ENCODE measurements at regions not wholly inside any gene's neighbourhood (a gene's known extent, or its start where the extent isn't known, plus 50 kb on each side); places are given as distances from the start of the nearest gene placed in this dataset.
"Not testable (repeated sequence)": the region's sequence is repeated elsewhere in the genome, so short reads cannot be mapped to it uniquely, and the experiment has no call there.

- DNase-seq, result no peak
Observed at GRCh38 chr15:36432161-36432560, 147.3 kb upstream of the CDIN1 start.

GRCh38 chr15:36434177-36434576 lies 145.2 kb upstream of the CDIN1 start:
- no peak for DNase-seq

- no peak for DNase-seq
Observed at GRCh38 chr15:36438499-36438898, 140.9 kb upstream of the CDIN1 start.

- no peak for DNase-seq
Observed at GRCh38 chr15:36447373-36447772, 132.1 kb upstream of the CDIN1 start.

GRCh38 chr15:36448418-36448817 lies 131.0 kb upstream of the CDIN1 start:
- DNase-seq, result no peak

- DNase-seq, result no peak
Observed at GRCh38 chr15:36449084-36449661, 130.3 kb upstream of the CDIN1 start.

DNA sequence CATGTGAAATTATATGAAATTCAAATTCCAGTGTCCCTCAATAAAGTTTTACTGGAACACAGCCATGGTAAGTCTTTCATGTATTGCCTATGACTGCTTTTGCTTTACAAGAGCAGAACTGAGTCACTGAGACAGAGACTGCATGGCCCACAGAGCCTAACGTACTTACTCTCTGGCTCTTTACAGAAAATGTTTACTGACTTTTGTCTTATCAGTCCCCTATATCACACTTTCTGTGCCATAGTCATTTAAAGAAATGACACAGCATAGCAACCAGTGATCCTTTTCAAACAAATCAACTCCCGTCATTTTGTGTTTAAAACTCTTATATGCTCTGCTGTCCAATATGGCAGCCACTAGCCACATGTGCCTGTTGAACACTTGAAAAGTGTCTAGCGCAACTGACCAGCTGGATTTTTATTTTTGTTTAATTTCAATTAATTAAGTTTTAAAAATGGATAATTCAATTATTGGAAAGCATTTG lies 129.7 kb upstream of the CDIN1 start:
- no peak for DNase-seq

GRCh38 chr15:36454244-36454643 lies 125.2 kb upstream of the CDIN1 start:
- not testable (repeated sequence) for DNase-seq

DNA sequence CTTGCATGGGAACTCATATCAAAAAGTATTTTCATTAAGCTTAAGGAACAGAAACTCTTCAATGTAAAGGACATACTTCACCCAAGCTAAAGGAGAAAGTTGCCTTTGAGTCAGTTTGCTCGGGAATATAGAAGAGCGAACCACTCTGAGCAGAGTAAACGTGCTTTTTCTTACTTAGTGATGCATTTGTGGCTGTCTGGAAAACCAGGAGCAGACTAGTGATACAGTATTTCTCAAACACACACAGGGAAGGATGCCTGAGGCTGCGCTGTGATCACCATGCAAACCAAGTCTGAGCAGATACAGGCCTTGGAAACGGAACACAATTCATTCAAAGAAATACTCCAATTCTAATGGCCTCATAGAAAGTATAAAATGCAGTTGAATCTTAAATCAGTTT lies 121.0 kb upstream of the CDIN1 start:
- DNase-seq, result no peak

DNA sequence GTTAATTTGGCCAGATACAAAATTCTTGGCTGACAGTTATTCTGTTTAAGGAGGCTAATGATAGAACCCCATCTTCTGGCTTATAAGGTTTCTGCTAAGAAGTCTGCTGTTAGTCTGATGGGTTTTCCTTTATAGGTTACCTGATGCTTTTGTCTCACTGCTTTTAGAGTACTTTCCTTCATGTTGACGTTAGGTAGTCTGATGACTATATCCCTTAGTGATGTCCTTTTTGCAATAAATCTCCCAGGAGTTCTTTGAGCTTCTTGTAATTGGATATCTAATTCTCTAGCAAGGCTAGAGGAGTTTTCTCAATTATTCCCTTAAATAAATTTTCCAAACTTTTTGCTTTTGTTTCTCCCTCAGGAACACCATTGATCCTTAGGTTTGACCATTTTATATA lies 114.1 kb upstream of the CDIN1 start:
- DNase-seq, result no peak

- DNase-seq, result no peak
Observed at GRCh38 chr15:36468746-36469145, 110.7 kb upstream of the CDIN1 start.

DNA sequence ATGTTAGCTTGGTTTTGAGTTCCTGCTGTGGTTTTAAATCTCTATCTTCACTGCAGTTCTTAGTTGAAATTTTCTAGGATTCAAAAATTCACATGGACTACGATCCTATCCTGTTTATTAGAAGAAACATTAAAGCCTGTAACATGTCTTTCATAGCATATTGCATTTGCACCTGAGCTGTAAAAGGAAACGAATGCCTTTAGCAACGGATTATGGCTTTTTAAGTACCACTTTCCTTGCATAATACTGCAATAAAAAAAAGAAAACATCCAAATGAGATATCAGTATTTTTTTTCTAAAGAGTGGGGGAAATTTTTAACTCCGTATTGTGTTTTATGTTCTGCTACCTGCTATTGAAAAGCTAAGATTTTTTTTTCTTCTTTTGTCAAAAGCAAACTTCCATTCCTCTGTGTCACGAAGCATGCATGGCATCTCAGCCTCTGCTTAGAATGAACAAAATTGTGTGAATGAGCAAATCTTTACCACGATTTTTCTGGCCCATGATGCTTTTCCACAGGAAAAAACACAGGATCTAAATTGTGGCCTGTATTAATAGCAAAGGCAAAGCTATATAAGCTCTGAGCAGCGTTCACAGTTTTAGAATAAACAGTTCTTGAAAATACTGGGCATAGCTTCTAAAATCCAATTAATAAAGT lies 110.0 kb upstream of the CDIN1 start:
- no peak for DNase-seq

GRCh38 chr15:36472672-36473071 lies 106.8 kb upstream of the CDIN1 start:
- no peak for DNase-seq

GRCh38 chr15:36478561-36478960 lies 100.9 kb upstream of the CDIN1 start:
- DNase-seq, result no peak

DNA sequence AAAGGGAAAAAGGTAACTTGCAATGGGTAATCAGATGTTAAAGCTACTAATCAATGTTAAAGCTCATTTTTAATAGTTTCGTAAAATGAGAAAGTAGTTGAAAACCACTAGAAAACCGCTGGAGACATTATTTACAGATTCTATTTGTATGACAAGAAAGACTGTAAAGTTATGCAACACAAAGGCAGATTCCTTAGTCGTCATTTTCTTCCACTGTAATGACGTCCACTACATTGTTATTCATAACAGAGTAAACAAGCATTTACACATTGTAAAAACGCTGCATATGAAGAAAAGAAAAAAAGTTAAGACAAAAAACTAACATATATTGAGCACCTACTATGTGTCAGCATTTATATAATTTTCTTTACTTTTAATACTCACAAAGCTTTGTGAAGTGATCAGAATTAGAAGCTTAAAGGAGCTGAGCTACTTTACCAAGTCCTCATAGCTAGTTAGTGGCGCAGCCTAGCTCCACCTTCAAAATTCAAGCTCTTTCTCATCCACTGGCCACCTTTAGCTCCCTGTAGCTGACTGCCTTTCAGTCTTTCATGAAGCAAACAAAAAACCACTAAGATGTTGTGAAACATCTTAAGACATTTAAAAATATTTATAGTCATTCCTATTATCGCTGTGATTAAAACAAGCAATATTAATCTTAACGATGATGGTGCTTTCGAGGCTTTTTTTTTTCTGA lies 100.1 kb upstream of the CDIN1 start:
- DNase-seq, result no peak

DNA sequence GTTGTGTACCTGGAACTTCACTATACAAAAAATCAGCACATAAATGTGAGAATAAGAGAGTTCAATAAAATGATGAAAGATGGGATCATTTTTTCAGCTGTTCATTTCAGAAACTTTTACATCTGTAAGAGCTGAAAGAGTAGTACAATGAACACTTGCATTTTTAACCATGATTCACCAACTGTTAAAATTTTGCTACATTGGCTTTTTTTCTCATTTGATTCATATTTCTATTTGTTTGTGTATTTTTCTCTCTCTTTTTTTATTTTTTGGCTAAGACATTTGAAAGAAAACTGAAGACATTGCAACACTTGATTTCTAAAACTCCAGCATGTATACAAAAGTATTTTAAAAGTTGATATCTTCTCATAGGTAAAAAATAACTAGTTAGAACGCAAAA lies 98.3 kb upstream of the CDIN1 start:
- no peak for DNase-seq

DNA sequence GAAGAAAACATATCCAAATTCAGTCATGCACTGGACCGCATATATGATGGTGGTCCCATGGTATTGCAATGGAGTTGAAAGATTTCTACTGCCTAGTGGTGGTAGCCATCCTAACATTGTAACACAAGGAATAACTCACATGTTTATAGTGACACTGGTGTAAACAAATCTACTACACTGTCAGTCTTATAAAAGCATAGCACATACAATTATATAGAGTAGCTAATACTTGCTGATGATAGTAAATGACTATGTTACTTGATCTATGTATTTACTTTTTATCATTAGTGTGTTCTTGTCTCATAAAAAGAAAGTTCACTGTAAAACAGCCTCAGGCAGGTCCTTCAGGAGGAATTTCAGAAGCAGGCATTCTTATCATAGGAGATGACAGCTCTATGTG lies 96.0 kb upstream of the CDIN1 start:
- no peak for DNase-seq

- no peak for DNase-seq
Observed at GRCh38 chr15:36484038-36484778, 95.2 kb upstream of the CDIN1 start.

GRCh38 chr15:36491912-36492311 lies 87.5 kb upstream of the CDIN1 start:
- DNase-seq, result no peak

- no peak for DNase-seq
Observed at GRCh38 chr15:36495456-36495991, 83.9 kb upstream of the CDIN1 start.

- no peak for DNase-seq
Observed at GRCh38 chr15:36497901-36498300, 81.5 kb upstream of the CDIN1 start.

GRCh38 chr15:36498401-36498800 lies 81.0 kb upstream of the CDIN1 start:
- DNase-seq, result no peak

GRCh38 chr15:36498916-36499315 lies 80.5 kb upstream of the CDIN1 start:
- no peak for DNase-seq
